ENCODE measurements at regions not wholly inside any gene's neighbourhood (a gene's known extent, or its start where the extent isn't known, plus 50 kb on each side); places are given as distances from the start of the nearest gene placed in this dataset.

- Histone ChIP-seq H3K27ac (ENCODE audit: low read length) (no peak overlapping the region), H3K4me3 (ENCODE audit: low read length) (no peak overlapping the region), H3F3A (ENCODE audit: insufficient read depth, low read length, poor library complexity, severe bottlenecking) (no peaks in the 10 kb centered on the region), H2AFZ (ENCODE audit: low read depth, low read length) (no peak overlapping the region), H3K79me2 (replicated peaks; ENCODE audit: insufficient read depth, low read length) (no peaks in the 10 kb centered on the region), H3K9me2 (ENCODE audit: insufficient read depth, low read length) (no peaks in the 10 kb centered on the region), H4K20me1 (ENCODE audit: insufficient read depth) (no peaks in the 10 kb centered on the region), H3K36me3 (ENCODE audit: insufficient read depth, low read length) (no peaks in the 10 kb centered on the region), H3K9me3 (ENCODE audit: low read length) (no peaks in the 10 kb centered on the region), H3K27me3 (ENCODE audit: insufficient read depth, low read depth, low read length) (no peaks in the 10 kb centered on the region), H3K9ac (ENCODE audit: low read length) (no peak overlapping the region), H3K4me2 (ENCODE audit: low read length) (no peak overlapping the region)
- TF ChIP-seq CTCF (IDR thresholded peaks at IDR 0.05; ENCODE audit: poor library complexity, severe bottlenecking) (no peak), SMC3 (conservative IDR thresholded peaks at IDR 0.05; ENCODE audit: poor library complexity) (no peak), TAF1 (IDR thresholded peaks at IDR 0.05; ENCODE audit: low read depth) (no peak)
Measured at GRCh38 chr3:21059404-21059803, 691.6 kb downstream of the ZNF385D start.

GRCh38 chr3:21056293-21056692 is 694.7 kb downstream of the ZNF385D start:
- Histone ChIP-seq H2AFZ (ENCODE audit: low read depth, low read length) (no peak overlapping the region), H3K79me2 (replicated peaks; ENCODE audit: insufficient read depth, low read length) (no peaks in the 10 kb centered on the region), H3K4me2 (ENCODE audit: low read length) (no peak overlapping the region), H3K9ac (ENCODE audit: low read length) (no peak overlapping the region), H3K27me3 (ENCODE audit: insufficient read depth, low read depth, low read length) (no peaks in the 10 kb centered on the region), H3K9me2 (ENCODE audit: insufficient read depth, low read length) (no peaks in the 10 kb centered on the region), H3K27ac (ENCODE audit: low read length) (no peak overlapping the region), H3K36me3 (ENCODE audit: insufficient read depth, low read length) (no peaks in the 10 kb centered on the region), H4K20me1 (ENCODE audit: insufficient read depth) (no peaks in the 10 kb centered on the region), H3F3A (ENCODE audit: insufficient read depth, low read length, poor library complexity, severe bottlenecking) (no peaks in the 10 kb centered on the region), H3K9me3 (ENCODE audit: low read length) (no peaks in the 10 kb centered on the region), H3K4me3 (ENCODE audit: low read length) (no peak overlapping the region)
- TF ChIP-seq EP300 (conservative IDR thresholded peaks at IDR 0.05; ENCODE audit: poor library complexity, severe bottlenecking) (no peak), REST (IDR thresholded peaks at IDR 0.05; ENCODE audit: borderline replicate concordance) (no peak), EZH2 (IDR thresholded peaks at IDR 0.05; ENCODE audit: borderline replicate concordance, insufficient read depth, low read length, poor library complexity, severe bottlenecking) (no peak), MXI1 (conservative IDR thresholded peaks at IDR 0.05; ENCODE audit: poor library complexity, severe bottlenecking) (no peak)

- Histone ChIP-seq H3K9ac (ENCODE audit: low read length) (no peak overlapping the region), H3K9me2 (ENCODE audit: insufficient read depth, low read length) (no peaks in the 10 kb centered on the region)
- TF ChIP-seq EZH2 (IDR thresholded peaks at IDR 0.05; ENCODE audit: borderline replicate concordance, insufficient read depth, low read length, poor library complexity, severe bottlenecking) (no peak), TAF1 (IDR thresholded peaks at IDR 0.05; ENCODE audit: low read depth) (no peak), MXI1 (conservative IDR thresholded peaks at IDR 0.05; ENCODE audit: poor library complexity, severe bottlenecking) (no peak), CTCF (IDR thresholded peaks at IDR 0.05; ENCODE audit: poor library complexity, severe bottlenecking) (no peak), REST (IDR thresholded peaks at IDR 0.05; ENCODE audit: borderline replicate concordance) (no peak), RAD21 (conservative IDR thresholded peaks at IDR 0.05) (no peak), EP300 (conservative IDR thresholded peaks at IDR 0.05; ENCODE audit: poor library complexity, severe bottlenecking) (no peak), POLR2AphosphoS5 (IDR thresholded peaks at IDR 0.05) (no peak), SMC3 (conservative IDR thresholded peaks at IDR 0.05; ENCODE audit: poor library complexity) (no peak)
Measured at GRCh38 chr3:21055015-21055414, 696.0 kb downstream of the ZNF385D start.

More at GRCh38 chr3:21055015-21055414, 696.0 kb downstream of the ZNF385D start:
- no peaks in the 10 kb centered on the region for H3K9me3 ChIP-seq (ENCODE audit: low read length)
- H4K20me1 ChIP-seq (ENCODE audit: insufficient read depth): no peaks in the 10 kb centered on the region
- H3K4me2 ChIP-seq (ENCODE audit: low read length): no peak overlapping the region
- H3K27me3 ChIP-seq (ENCODE audit: insufficient read depth, low read depth, low read length): no peaks in the 10 kb centered on the region
- H3K36me3 ChIP-seq (ENCODE audit: insufficient read depth, low read length): no peaks in the 10 kb centered on the region
- H2AFZ ChIP-seq (ENCODE audit: low read depth, low read length): no peak overlapping the region
- H3F3A ChIP-seq (ENCODE audit: insufficient read depth, low read length, poor library complexity, severe bottlenecking): no peaks in the 10 kb centered on the region
- H3K27ac ChIP-seq (ENCODE audit: low read length): no peak overlapping the region
- no peak overlapping the region for H3K4me3 ChIP-seq (ENCODE audit: low read length)
- no peaks in the 10 kb centered on the region for H3K79me2 ChIP-seq (replicated peaks; ENCODE audit: insufficient read depth, low read length)

Measured in neural cell (in vitro differentiated cells).